ENCODE measurements at regions not wholly inside any gene's neighbourhood (a gene's known extent, or its start where the extent isn't known, plus 50 kb on each side); places are given as distances from the start of the nearest gene placed in this dataset.
"Not testable (repeated sequence)": the region's sequence is repeated elsewhere in the genome, so short reads cannot be mapped to it uniquely, and the experiment has no call there.

GRCh38 chr20:56730003-56730402, 100.9 kb downstream of the TFAP2C start:
- no peak for DNase-seq

GRCh38 chr20:56730996-56731395, 101.9 kb downstream of the TFAP2C start:
- no peak for DNase-seq

GRCh38 chr20:56731476-56731875, 102.4 kb downstream of the TFAP2C start:
- no peak for DNase-seq

- DNase-seq, result no peak
Observed at GRCh38 chr20:56733967-56734366, 104.9 kb downstream of the TFAP2C start.

- DNase-seq, result no peak
Observed at GRCh38 chr20:56735084-56735642, 106.1 kb downstream of the TFAP2C start.

GRCh38 chr20:56736285-56736857, 107.3 kb downstream of the TFAP2C start:
- DNase-seq, result no peak

- not testable (repeated sequence) for DNase-seq
Observed at GRCh38 chr20:56744325-56744821, 115.3 kb downstream of the TFAP2C start.

GRCh38 chr20:56748476-56749377, 119.6 kb downstream of the TFAP2C start:
- DNase-seq, result no peak

GRCh38 chr20:56750430-56750829, 121.3 kb downstream of the TFAP2C start:
- no peak for DNase-seq

GRCh38 chr20:56752274-56752673, 123.2 kb downstream of the TFAP2C start:
- no peak for DNase-seq

- no peak for DNase-seq
Observed at GRCh38 chr20:56755201-56755600, 126.1 kb downstream of the TFAP2C start.

- DNase-seq, result not testable (repeated sequence)
Observed at GRCh38 chr20:56756658-56757057, 127.6 kb downstream of the TFAP2C start.

- no peak for DNase-seq
Observed at GRCh38 chr20:56758706-56759105, 129.6 kb downstream of the TFAP2C start.

GRCh38 chr20:56759741-56760278, 130.7 kb downstream of the TFAP2C start:
- DNase-seq, result no peak

- DNase-seq, result no peak
Observed at GRCh38 chr20:56760610-56761009, 131.5 kb downstream of the TFAP2C start.

GRCh38 chr20:56761393-56761792, 132.3 kb downstream of the TFAP2C start:
- no peak for DNase-seq

- DNase-seq, result no peak
Observed at GRCh38 chr20:56762401-56762800, 133.3 kb downstream of the TFAP2C start.

- no peak for DNase-seq
Observed at GRCh38 chr20:56762829-56763228, 133.7 kb downstream of the TFAP2C start.

- no peak for DNase-seq
Observed at GRCh38 chr20:56764671-56765070, 135.6 kb downstream of the TFAP2C start.

GRCh38 chr20:56765172-56766073, 136.3 kb downstream of the TFAP2C start:
- no peak for DNase-seq

- no peak for DNase-seq
Observed at GRCh38 chr20:56766528-56766927, 137.4 kb downstream of the TFAP2C start.

- DNase-seq, result no peak
Observed at GRCh38 chr20:56769921-56770600, 141.0 kb downstream of the TFAP2C start.
